Common myeloid progenitor, CD34-positive (primary cell): ENCODE measurements at regions not wholly inside any gene's neighbourhood (a gene's known extent, or its start where the extent isn't known, plus 50 kb on each side); places are given as distances from the start of the nearest gene placed in this dataset.

Source experiments
- CTCF ChIA-PET: fragments of 350-600 bp; sonication (Branson Sonifier 250); formaldehyde crosslinking; loops from one replicate; lab custom pipeline; 2021; ENCODE audit warnings: antibody characterized with exemption; lab: Charles Lee
- POLR2A ChIA-PET: fragments of 350-600 bp; sonication (Branson Sonifier 250); formaldehyde crosslinking; loops from one replicate; lab custom pipeline; 2021; ENCODE audit warnings: antibody characterized with exemption; lab: Charles Lee
- DNase-seq, 3 donors: peaks; one replicate each; pipeline versions ENCODE4 v3.0.0 to v3.0.0-alpha.2; 2013
- H3K27ac ChIP-seq, 2 experiments: 1 replicate in 1 of 2; 2 replicates in 1 of 2; pipeline ENCODE4 v1.7.0; 2013; ENCODE audit warnings: inconsistent platforms in 2 of 2, low read length in 2 of 2, mild to moderate bottlenecking in 2 of 2, low read depth in 1 of 2, moderate library complexity in 1 of 2; ENCODE audit not compliant: severe bottlenecking in 2 of 2, insufficient read depth in 1 of 2, poor library complexity in 1 of 2
- H3K27me3 ChIP-seq, 5 experiments: replicated peaks in 2 of 5; 1 replicate in 3 of 5; 2 replicates in 2 of 5; pipeline versions ENCODE4 v1.6.1 to v1.7.0; 2013; ENCODE audit warnings: low read length in 4 of 5, mild to moderate bottlenecking in 2 of 5, moderate library complexity in 2 of 5, inconsistent platforms in 1 of 5; ENCODE audit not compliant: insufficient read depth in 5 of 5, control insufficient read depth in 4 of 5
- H3K36me3 ChIP-seq, 4 experiments: 1 replicate in 2 of 4; 2 replicates in 2 of 4; pipeline versions ENCODE4 v1.6.1 to v1.7.0; 2013; ENCODE audit warnings: low read length in 3 of 4, control low read depth in 1 of 4, mild to moderate bottlenecking in 1 of 4; ENCODE audit not compliant: control insufficient read depth in 4 of 4, insufficient read depth in 4 of 4
- H3K4me1 ChIP-seq, 4 experiments: 1 replicate in 3 of 4; 2 replicates in 1 of 4; pipeline versions ENCODE4 v1.6.1 to v1.7.1; 2013; ENCODE audit warnings: low read length in 3 of 4, mild to moderate bottlenecking in 3 of 4, control low read depth in 1 of 4, inconsistent platforms in 1 of 4, moderate library complexity in 1 of 4; ENCODE audit not compliant: control insufficient read depth in 4 of 4, insufficient read depth in 4 of 4; ENCODE audit errors: control extremely low read depth in 1 of 4
- H3K4me3 ChIP-seq, 7 experiments: 1 replicate in 4 of 7; 2 replicates in 3 of 7; pipeline versions ENCODE4 v1.5.1 to v1.7.0; 2013; ENCODE audit warnings: mild to moderate bottlenecking in 7 of 7, low read length in 6 of 7, moderate library complexity in 6 of 7, inconsistent platforms in 2 of 7, low read depth in 2 of 7, control low read depth in 1 of 7; ENCODE audit not compliant: insufficient read depth in 4 of 7, control insufficient read depth in 1 of 7; ENCODE audit errors: extremely low read depth in 1 of 7
- H3K9me3 ChIP-seq, 5 experiments: 1 replicate in 4 of 5; 2 replicates in 1 of 5; pipeline versions ENCODE4 v1.6.1 to v1.7.1; 2013; ENCODE audit warnings: low read length in 4 of 5, mild to moderate bottlenecking in 2 of 5, inconsistent platforms in 1 of 5, low read depth in 1 of 5, moderate library complexity in 1 of 5; ENCODE audit not compliant: control insufficient read depth in 4 of 5, insufficient read depth in 2 of 5; ENCODE audit errors: control extremely low read depth in 1 of 5
- WGBS: methylation state at CpG from one replicate; pipeline ENCODE4 v1.1.5; 2013; ENCODE audit not compliant: insufficient coverage; 5-methylcytosine and 5-hydroxymethylcytosine counted together

DNA sequence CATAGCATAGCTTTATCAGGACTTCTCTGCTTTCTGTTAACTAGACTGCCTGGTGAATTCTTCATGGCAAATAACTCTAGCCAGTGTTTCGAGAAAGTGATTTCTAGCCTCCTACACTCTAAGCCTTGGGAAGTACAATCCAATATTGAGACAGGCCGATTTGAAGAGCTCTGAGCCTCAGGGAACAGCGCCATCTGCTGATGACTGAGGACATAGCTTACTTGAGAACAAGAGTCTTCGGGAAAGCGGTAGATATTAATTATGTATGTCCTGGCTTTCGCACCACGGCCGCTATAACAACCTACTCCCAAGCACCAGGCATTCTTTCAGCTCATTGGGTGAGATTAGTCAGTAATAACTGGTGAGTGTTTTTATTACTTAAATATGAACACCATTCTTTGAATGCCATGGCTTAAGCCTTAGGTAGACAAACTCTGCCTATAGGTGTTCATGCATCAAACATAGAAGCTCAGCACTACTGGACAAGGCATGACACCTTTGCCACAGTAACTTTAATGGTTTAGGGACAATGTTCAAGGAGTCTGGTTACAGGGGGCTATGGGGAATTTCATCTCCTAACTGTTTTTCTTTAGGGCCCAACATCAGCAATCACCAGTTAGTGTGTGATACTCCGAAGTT, 518.6 kb downstream of the BMP2 start:
- ChIA-PET CTCF (interaction anchor here (0.6 to 1.5 kb wide), 12 partner anchors 9 to 1145 kb away, joined by 3 to 8 read pairs (median 3); no protein-coding TSS in a partner anchor), POLR2A (no interaction called here)
- WGBS, result 7% methylated on average over 2 of the region's 9 CpGs

DNA sequence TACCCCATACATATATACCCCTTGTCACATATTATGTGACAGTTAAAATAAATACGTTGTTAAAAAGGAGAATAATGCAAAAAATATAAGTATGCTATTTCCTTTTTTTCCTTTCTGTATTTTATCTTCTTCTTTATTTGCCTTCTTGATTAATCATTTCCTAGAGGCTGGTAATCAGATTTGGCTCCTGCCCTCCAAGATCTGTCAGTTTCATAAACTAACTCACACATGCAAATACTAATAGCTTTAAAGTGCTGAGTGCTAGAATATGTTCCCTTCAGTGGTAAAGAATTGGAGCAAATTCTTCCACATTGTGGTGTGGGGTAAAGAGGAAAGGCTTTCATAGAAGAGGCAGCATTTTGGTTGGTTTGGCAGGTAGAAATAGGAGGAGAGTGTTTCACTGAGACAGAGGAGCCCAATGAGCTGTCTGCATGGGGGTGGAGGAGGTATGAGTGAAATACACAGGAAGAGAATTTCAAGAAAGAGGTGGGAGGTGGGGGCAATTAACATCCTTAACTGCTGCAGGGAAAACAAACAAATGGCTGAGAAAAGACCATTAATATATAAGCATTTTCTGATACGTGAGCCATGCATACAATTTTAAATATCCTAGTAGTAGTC, 523.9 kb downstream of the BMP2 start:
- ChIA-PET CTCF (no interaction called here), POLR2A (no interaction called here)
- no CpG with 5 or more reads among the region's 2 CpGs for WGBS
- no peaks in the 10 kb centered on the region for H3K9me3 ChIP-seq
- H3K4me3 ChIP-seq, result no peak overlapping the region
- no peaks in the 10 kb centered on the region for H3K4me1 ChIP-seq
- peaks cover 5 to 62% (median 20%) of the 10 kb centered on the region in 5 experiments for H3K27me3 ChIP-seq
- no peak overlapping the region for H3K27ac ChIP-seq
- DNase-seq, result no peak
- H3K36me3 ChIP-seq, result no peaks in the 10 kb centered on the region

More for the DNA sequence above, 518.6 kb downstream of the BMP2 start:
- no peaks in the 10 kb centered on the region for H3K9me3 ChIP-seq
- H3K27me3 ChIP-seq, result peaks cover 7 to 41% (median 12%) of the 10 kb centered on the region in 5 experiments
- H3K27ac ChIP-seq, result no peak overlapping the region
- H3K36me3 ChIP-seq, result no peaks in the 10 kb centered on the region
- DNase-seq, result peak; percentile 78 to 87 (median 79)
- H3K4me1 ChIP-seq, result no peaks in the 10 kb centered on the region
- no peak overlapping the region for H3K4me3 ChIP-seq

GRCh38 chr20:7291946-7292345, 524.5 kb downstream of the BMP2 start:
- peak in 1 of 3 donors; percentile 4 for DNase-seq
- Histone ChIP-seq H3K27me3 (peaks cover 2 to 57% (median 18%) of the 10 kb centered on the region in 5 experiments), H3K4me1 (no peaks in the 10 kb centered on the region), H3K4me3 (no peak overlapping the region), H3K27ac (no peak overlapping the region), H3K36me3 (no peaks in the 10 kb centered on the region), H3K9me3 (no peaks in the 10 kb centered on the region)
- ChIA-PET POLR2A (no interaction called here), CTCF (no interaction called here)

DNA sequence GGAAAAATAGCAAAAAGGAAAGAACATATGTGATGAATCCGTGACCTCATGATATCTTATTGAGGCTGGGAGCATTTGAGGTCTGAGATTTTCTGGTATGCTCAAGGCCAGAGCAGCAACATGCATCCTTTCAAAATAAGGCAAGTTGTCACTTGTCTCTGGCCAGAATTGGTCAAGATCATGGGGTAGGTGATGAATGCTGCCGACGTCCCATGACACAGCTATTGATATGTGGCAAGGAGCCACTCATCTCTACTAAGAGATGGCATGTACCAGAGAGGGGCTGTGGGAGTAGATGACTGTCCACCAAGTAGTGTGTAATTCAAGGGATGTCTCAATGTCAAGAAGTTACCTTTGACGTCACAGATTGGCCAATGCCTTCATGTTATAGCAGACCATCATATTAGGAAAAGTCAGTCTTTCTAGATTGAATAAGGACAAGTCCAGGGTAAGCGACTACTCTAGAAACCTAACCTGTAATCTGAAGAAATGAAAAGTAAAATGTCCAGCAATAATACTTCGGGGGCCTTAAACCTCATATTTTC, 527.4 kb downstream of the BMP2 start:
- POLR2A ChIA-PET, result no interaction called here
- no peak overlapping the region for H3K27ac ChIP-seq
- no peaks in the 10 kb centered on the region for H3K9me3 ChIP-seq
- peaks cover 0 to 41% (median 11%) of the 10 kb centered on the region in 5 experiments for H3K27me3 ChIP-seq
- WGBS, result 100% methylated on average over 3 of the region's 6 CpGs
- CTCF ChIA-PET, result interaction anchor here (2.0 kb wide), 1 partner anchor 9 kb away, joined by 7 read pairs; no protein-coding TSS in a partner anchor
- H3K4me1 ChIP-seq, result no peaks in the 10 kb centered on the region
- no peaks in the 10 kb centered on the region for H3K36me3 ChIP-seq
- DNase-seq, result no peak
- no peak overlapping the region for H3K4me3 ChIP-seq

GRCh38 chr20:7301807-7302206, 534.3 kb downstream of the BMP2 start:
- ChIA-PET CTCF (interaction anchor here (1.6 kb wide), 1 partner anchor 16 kb away, joined by 5 read pairs; no protein-coding TSS in a partner anchor), POLR2A (no interaction called here)
- DNase-seq, result no peak
- H3K9me3 ChIP-seq, result no peaks in the 10 kb centered on the region
- 78% methylated on average over 1 of the region's 2 CpGs for WGBS
- peaks cover 0 to 41% (median 7%) of the 10 kb centered on the region in 5 experiments for H3K27me3 ChIP-seq
- H3K4me1 ChIP-seq, result no peaks in the 10 kb centered on the region
- H3K36me3 ChIP-seq, result no peaks in the 10 kb centered on the region
- H3K4me3 ChIP-seq, result no peak overlapping the region
- no peak overlapping the region for H3K27ac ChIP-seq

DNA sequence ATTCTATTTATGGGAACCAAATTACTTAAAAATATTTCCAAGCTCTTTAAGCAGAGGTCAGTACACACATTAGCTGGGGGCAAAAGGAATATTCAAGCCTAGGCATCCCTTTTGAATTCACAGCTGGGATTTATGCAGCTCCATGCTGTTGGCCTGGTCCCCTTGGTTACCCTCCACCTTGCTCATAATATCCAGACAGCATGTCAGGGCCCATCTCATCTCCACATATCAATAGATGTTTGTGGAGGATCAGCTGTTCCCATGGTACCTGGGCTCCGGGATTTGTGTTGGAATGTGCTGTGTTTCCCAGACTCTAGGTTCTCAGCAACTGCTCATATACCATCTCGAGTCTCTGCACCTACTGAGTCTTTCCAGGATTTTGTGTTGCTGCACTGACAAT, 534.8 kb downstream of the BMP2 start:
- POLR2A ChIA-PET, result no interaction called here
- 67% methylated on average over 2 of the region's 2 CpGs for WGBS
- no peak for DNase-seq
- Histone ChIP-seq H3K4me3 (no peak overlapping the region), H3K9me3 (no peaks in the 10 kb centered on the region), H3K27ac (no peak overlapping the region), H3K36me3 (no peaks in the 10 kb centered on the region), H3K4me1 (no peaks in the 10 kb centered on the region), H3K27me3 (peaks cover 0 to 42% (median 7%) of the 10 kb centered on the region in 5 experiments)
- CTCF ChIA-PET, result interaction anchor here (1.6 kb wide), 1 partner anchor 16 kb away, joined by 5 read pairs; no protein-coding TSS in a partner anchor

DNA sequence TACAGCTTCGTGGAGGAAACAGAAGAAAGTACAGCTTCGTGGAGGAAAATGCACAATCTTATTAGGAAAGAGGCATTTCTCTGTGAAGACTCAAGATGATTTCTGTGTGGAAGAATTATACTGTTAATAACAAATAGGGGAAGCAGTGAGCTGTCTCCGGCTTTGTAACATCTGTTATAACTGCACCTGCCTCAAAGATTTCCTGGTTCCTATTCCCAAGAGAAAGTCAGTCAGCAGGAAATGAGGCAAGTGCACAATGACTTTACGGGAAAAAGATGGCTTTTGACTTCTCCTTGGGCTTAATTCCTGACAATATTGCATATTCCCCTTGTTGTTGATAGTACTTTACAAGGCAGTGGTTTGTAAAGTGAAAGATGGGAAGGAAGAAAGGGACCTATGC, 538.5 kb downstream of the BMP2 start:
- Histone ChIP-seq H3K4me1 (no peaks in the 10 kb centered on the region), H3K27me3 (peaks cover 0 to 40% (median 7%) of the 10 kb centered on the region in 5 experiments), H3K36me3 (no peaks in the 10 kb centered on the region), H3K9me3 (no peaks in the 10 kb centered on the region), H3K4me3 (no peak overlapping the region), H3K27ac (no peak overlapping the region)
- no peak for DNase-seq
- WGBS, result 82% methylated on average over 3 of the region's 4 CpGs
- ChIA-PET CTCF (no interaction called here), POLR2A (no interaction called here)
